ENCODE measurements at regions not wholly inside any gene's neighbourhood (a gene's known extent, or its start where the extent isn't known, plus 50 kb on each side); places are given as distances from the start of the nearest gene placed in this dataset.

DNA sequence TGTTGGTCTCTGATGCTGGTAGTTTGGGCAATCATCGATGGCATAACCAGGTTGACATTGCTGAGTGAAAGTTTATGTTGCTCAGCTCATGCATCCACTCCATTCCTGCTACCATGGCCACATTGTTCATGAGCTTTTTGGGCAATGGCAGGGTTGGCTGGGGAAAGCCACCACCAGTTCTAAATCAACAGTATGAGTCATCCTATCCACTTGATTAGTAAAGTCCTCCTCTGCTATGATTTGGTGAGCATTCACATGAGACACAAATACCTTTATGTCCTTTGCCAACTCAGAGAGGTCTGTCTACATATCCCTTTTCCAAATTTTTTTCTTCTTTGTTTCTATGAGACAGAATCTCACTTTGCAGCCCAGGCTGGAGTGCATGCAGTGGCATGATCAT lies 129.7 kb upstream of the FBN2 start:
- TF ChIP-seq POLR2A (IDR thresholded peaks at IDR 0.05; ENCODE audit: low read depth, low read length) (no peak), USF2 (IDR thresholded peaks at IDR 0.05; ENCODE audit: low read depth, low read length) (no peak), RAD21 (IDR thresholded peaks at IDR 0.05; ENCODE audit: low read length) (no peak), BHLHE40 (IDR thresholded peaks at IDR 0.05; ENCODE audit: low read depth, low read length) (no peak), SMC3 (IDR thresholded peaks at IDR 0.05; ENCODE audit: low read depth, low read length) (no peak), RFX5 (IDR thresholded peaks at IDR 0.05; ENCODE audit: low read depth, low read length) (no peak), MAFK (IDR thresholded peaks at IDR 0.05; ENCODE audit: low read depth, low read length) (no peak), CHD1 (IDR thresholded peaks at IDR 0.05; ENCODE audit: low read depth, low read length) (no peak), RCOR1 (IDR thresholded peaks at IDR 0.05; ENCODE audit: insufficient replicate concordance, low read length) (no peak)
- TF ChIP-seq, protein P1, sequence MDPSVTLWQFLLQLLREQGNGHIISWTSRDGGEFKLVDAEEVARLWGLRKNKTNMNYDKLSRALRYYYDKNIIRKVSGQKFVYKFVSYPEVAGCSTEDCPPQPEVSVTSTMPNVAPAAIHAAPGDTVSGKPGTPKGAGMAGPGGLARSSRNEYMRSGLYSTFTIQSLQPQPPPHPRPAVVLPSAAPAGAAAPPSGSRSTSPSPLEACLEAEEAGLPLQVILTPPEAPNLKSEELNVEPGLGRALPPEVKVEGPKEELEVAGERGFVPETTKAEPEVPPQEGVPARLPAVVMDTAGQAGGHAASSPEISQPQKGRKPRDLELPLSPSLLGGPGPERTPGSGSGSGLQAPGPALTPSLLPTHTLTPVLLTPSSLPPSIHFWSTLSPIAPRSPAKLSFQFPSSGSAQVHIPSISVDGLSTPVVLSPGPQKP (IDR thresholded peaks at IDR 0.05; ENCODE audit: borderline replicate concordance, low read depth, low read length), result no peak
- TF ChIP-seq, protein P2, sequence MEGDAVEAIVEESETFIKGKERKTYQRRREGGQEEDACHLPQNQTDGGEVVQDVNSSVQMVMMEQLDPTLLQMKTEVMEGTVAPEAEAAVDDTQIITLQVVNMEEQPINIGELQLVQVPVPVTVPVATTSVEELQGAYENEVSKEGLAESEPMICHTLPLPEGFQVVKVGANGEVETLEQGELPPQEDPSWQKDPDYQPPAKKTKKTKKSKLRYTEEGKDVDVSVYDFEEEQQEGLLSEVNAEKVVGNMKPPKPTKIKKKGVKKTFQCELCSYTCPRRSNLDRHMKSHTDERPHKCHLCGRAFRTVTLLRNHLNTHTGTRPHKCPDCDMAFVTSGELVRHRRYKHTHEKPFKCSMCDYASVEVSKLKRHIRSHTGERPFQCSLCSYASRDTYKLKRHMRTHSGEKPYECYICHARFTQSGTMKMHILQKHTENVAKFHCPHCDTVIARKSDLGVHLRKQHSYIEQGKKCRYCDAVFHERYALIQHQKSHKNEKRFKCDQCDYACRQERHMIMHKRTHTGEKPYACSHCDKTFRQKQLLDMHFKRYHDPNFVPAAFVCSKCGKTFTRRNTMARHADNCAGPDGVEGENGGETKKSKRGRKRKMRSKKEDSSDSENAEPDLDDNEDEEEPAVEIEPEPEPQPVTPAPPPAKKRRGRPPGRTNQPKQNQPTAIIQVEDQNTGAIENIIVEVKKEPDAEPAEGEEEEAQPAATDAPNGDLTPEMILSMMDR (conservative IDR thresholded peaks at IDR 0.05; ENCODE audit: low read depth, low read length), result no peak
